GM19023 (cell line): ENCODE measurements at regions not wholly inside any gene's neighbourhood (a gene's known extent, or its start where the extent isn't known, plus 50 kb on each side); places are given as distances from the start of the nearest gene placed in this dataset.
"Not testable (repeated sequence)": the region's sequence is repeated elsewhere in the genome, so short reads cannot be mapped to it uniquely, and the experiment has no call there.

ENCODE experiments used
- ATAC-seq: cut with Tn5 transposase; IDR thresholded peaks from one replicate; pipeline ENCODE4 v1.9.1; 2021; ENCODE audit warnings: mild to moderate bottlenecking, moderate library complexity; ENCODE audit not compliant: unreplicated experiment

DNA sequence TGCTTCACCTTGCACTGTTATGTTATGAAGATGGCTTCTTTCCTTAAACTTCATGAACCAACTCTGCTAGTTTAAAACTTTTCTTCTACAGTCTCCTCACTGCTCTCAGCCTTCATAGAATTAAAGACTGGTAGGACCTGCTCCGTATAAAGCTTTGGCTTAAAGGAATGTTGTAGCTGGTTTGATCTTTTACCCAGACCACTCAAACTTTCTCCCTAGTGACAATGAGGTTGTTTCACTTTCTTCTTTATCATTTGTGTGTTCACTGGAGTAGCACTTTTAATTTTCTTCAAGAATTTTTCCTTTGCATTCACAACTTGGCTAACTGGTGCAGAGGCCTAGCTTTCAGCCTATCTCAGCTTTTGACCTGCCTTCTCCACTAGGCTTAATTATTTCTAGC, 316.4 kb upstream of the RNF32 start:
- ATAC-seq: no peak

- ATAC-seq: not testable (repeated sequence)
These were observed 319.1 kb upstream of the RNF32 start for GRCh38 chr7:156321430-156321829.

DNA sequence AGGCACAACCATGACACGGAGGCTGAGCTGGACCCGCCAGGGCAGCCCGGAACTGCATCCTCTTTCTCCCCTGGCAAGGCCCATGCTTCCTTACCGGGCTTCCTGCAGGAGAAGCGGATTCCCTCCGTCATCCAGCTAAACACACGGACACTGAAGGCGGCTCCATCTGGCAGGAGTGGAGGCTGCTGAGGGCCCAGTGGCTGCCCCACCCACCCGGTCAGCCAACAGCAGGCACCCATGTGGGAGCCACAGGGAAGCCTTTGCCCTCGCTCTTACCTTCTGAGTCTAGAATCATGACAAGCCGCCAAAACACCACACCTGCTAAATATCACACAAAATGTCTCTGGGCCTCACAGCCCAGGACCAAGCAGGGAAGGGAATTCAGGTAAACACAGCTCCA, 321.6 kb upstream of the RNF32 start:
- ATAC-seq: no peak

GRCh38 chr7:156318426-156318825, 322.1 kb upstream of the RNF32 start:
- ATAC-seq: no peak

- ATAC-seq: no peak
These were observed 331.5 kb upstream of the RNF32 start for GRCh38 chr7:156309016-156309620.

DNA sequence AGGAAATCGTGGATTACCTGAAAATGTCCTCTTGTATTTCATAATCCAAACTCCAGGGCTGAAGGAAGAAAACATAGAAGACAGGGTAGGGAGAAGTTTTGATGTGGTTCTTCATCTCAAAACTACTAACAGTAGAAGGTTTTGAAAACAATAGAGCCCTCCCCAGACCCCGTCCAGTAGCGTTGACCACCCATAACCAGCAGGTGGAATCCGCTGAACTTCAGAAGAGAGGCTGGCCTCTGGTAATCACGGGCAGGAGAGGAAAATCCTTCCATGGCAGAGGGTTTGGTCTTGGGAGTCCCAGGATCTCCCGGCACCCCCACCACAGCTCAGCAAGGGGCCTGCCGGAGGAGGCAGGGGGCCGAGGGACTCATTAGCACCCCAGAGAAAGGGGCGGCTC, 333.4 kb upstream of the RNF32 start:
- no peak for ATAC-seq

- ATAC-seq: no peak
These were observed 335.2 kb upstream of the RNF32 start for GRCh38 chr7:156305351-156305750.

- no peak for ATAC-seq
These were observed 357.8 kb upstream of the RNF32 start for GRCh38 chr7:156282816-156283215.

DNA sequence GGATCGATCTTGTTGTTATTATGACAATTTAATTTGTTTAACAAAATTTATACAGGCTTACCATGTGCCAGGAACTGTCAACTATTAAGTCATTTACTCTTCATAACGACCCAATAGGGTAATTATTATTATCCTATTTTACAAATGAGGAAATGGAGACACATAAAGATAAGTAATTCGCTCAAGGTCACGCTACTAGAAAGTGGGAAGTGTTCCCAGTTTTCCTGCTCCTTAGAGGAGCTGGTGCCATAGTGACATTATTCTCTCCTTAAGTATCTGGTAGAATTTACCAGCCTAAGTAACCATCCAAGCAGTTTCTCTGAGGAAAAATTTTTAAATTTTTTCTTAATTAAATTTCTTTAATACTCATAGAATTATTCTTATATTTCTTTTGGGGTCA, 360.9 kb upstream of the RNF32 start:
- ATAC-seq: no peak

GRCh38 chr7:156275292-156275691, 365.3 kb upstream of the RNF32 start:
- ATAC-seq: no peak

- no peak for ATAC-seq
These were observed 366.0 kb upstream of the RNF32 start for GRCh38 chr7:156274557-156274956.

GRCh38 chr7:156261581-156261980, 379.0 kb upstream of the RNF32 start:
- no peak for ATAC-seq

DNA sequence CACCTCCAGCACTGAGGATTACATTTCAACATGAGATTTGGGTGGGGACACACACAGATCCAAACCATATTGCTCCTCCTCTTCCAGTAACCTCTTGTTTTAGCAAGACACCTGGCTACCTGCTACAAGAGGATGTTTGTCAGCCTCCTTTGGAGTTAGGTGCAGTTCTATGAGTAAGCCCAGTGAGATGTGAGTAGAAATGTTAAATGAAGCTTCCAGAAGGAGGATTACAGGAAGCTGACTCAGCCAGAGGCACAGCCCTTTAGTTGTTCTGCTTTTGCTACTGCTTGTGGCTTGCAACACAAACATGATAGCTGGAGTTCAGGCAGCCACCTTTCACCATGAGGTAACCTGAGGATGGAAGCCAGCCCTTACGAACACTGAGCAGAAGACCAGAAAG, 382.7 kb upstream of the RNF32 start:
- no peak for ATAC-seq

DNA sequence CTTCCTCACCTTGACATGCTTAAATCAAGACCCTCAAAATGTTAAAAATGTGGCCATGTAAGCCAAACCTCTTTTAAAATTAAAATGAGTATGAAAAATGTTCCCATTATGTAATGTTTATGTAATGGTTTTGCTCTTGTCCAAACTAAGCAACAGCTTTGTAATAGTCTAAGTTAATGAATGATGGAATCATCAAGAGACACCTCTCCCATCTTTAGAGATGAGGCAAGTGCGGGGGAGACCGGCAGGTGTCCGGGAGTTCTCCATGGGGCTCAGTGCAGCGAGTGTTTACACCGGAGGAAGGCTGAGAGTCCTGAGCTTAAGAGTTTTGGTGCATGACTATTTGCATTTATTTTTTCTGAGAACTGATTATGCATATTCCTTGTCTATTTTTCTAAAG, 384.9 kb upstream of the RNF32 start:
- ATAC-seq: no peak

- no peak for ATAC-seq
These were observed 388.7 kb upstream of the RNF32 start for GRCh38 chr7:156251861-156252260.

GRCh38 chr7:156240532-156240931, 400.0 kb upstream of the RNF32 start:
- ATAC-seq: no peak

- no peak for ATAC-seq
These were observed 402.0 kb upstream of the RNF32 start for GRCh38 chr7:156238366-156239133.

DNA sequence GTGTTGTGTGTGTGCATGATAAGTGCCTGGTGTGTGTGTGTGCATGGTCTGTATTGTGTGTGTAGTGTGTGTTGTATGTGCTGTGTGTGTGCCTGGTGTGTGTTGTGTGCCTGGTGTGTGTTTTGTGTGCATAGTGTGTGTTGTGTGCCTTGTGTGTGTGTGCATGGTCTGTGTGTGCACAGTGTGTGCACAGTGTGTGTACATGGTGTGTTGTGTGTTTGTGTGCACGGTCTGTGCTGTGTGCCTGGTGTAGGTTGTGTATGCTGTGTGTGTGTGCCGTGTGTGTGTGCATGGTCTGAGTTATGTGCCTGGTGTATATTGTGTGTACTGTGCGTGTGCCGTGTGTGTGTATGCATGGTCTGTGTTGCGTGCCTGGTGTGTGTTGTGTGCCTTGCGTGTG, 403.0 kb upstream of the RNF32 start:
- no peak for ATAC-seq

DNA sequence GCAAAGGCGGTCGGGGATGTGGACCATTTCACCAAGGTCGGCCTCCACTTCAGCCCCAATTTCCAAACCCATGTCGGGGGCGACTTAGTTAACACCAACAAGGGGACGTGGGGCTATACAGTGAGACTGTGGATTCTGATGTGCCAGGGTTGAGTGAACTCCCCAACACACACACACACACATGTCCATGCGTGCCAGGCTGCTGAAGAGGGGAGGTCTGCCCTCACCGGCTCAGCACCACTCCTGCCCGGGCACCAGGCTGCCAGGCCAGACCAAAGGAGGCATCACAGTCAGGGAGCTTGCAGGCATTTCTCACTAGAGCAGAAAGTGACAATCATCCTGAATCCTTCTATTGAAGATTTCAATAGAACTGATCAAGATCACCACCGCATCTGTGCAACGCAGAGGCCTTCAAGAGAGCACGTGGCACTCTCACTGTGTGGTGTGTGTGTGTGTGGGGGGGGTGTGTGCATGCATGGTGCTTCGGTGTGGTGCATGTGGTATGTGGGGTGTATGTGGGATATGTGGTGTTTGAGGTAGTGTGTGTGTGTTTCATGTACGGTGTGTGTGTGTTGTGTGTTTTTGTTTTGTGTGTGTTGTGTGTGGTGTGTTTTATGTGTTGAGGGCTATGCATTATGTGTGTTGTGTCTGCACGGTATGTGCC, 403.5 kb upstream of the RNF32 start:
- ATAC-seq: no peak

DNA sequence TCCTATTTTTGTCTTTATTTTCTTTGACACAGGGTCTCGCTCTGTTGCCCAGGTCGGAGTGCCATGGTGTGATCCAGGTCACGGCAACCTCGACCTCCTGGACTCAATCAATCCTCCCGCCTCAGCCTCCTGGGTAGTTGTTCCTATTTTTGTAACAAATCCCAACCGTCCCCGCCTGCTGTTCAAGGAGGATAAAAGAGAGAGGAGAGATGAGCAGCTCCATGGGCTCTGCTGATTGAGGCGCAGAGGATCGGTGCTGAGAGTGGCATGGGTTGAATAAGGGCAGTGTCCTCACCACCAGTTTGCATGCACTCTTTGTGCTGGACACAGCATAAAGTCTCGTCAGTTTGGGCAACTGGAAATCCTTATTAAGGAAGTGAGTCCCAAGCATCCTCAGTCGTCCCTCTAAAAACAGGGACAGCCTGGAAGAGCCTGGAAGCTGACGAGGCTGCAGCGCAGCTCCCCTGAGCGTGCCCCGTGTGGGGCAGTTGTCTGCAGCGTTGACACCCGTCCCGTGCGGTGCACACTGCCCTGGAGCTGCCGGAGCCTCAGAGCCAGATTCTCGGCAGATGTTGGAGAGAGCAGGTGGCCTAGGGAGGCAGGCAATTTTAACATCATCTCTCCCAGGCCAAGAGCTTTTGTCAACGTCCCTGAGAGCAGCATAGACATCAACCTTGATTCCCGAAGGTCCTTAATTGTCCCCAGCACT, 404.2 kb upstream of the RNF32 start:
- no peak for ATAC-seq

GRCh38 chr7:156234666-156235494, 405.7 kb upstream of the RNF32 start:
- ATAC-seq: no peak
